GM21528 (cell line): ENCODE measurements at regions not wholly inside any gene's neighbourhood (a gene's known extent, or its start where the extent isn't known, plus 50 kb on each side); places are given as distances from the start of the nearest gene placed in this dataset.
A peak's percentile ranks its signal among the peaks of the same experiment; 100 is the strongest.

Source experiments
- ATAC-seq: cut with Tn5 transposase; IDR thresholded peaks from one replicate; pipeline ENCODE4 v1.9.1; 2021; ENCODE audit warnings: mild to moderate bottlenecking, moderate library complexity; ENCODE audit not compliant: unreplicated experiment, low FRiP score

DNA sequence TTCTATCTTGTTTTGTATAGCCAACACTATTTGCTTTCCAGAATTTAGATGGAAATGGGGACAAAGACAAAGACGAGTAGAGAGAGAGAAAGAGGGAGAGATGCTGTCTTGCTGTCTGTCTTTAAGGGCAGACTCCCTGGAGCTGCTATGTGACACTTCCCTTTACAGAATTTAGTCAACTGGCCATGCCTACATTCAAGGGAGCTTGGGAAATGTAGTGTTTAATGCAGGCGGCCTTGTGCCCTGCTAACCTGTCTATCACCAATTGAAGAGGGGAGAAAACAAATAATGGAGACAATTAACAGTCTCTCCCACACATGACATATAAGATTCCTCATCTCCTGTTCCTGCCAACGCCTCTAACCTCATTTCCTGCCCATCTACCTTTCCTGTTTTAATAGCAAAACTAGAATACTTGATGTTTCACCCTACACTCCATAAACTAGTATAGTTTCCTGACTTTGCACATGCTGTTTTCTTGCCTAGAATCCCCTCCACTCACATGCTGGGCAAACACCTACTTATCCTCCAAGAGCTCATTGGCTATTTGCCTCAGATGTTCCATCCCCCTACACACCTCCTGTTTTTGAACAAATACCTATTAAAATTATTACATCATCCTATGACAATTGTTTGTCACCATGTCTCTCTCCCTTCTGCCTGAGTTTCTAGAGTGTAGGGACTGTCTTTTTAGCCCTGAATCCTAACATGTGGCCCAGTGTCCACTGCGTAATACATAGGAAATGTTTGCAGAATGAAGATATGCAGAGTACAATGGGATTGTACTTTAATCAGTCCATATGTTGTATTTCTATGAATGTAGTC is 117.2 kb downstream of the SLC25A24 start:
- no peak for ATAC-seq

DNA sequence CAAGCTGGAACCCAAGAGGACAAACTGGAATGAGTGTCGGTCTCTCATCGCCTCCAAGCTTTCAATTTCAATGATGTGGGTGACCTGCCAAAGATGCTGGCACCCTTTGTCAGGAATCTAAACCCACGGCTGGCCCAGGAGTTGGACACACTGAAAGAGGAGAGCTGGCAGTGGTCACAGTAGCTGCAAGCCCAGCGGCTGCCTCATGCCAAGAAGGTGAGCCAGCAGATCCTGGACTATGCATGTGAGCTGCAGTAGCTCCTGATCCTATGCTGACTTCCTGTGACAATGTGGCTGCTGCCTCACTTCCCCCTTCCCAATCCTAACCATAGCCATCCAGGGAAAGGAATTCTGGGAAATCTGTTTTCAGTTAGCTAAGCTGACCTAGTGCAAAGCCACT is 117.0 kb upstream of the VAV3 start:
- ATAC-seq = no peak

DNA sequence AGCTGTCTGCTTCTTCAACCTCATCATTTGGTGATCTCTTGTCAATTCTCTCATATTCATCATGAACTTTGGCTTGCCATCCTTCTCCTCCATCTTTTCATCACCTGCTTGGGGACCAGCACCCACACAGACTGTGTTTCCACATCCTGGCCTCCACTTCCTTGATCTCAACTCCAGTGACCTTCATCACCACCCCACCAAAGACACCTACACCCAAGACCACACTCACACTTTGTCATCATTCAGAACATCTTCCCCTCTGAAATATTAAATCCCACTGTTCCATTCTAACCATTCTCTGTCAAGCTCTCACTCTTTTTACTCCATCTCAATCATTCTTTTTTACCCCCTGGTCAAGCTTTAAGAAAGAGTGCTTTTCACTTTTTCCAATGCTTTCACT is 115.5 kb upstream of the VAV3 start:
- no peak for ATAC-seq

DNA sequence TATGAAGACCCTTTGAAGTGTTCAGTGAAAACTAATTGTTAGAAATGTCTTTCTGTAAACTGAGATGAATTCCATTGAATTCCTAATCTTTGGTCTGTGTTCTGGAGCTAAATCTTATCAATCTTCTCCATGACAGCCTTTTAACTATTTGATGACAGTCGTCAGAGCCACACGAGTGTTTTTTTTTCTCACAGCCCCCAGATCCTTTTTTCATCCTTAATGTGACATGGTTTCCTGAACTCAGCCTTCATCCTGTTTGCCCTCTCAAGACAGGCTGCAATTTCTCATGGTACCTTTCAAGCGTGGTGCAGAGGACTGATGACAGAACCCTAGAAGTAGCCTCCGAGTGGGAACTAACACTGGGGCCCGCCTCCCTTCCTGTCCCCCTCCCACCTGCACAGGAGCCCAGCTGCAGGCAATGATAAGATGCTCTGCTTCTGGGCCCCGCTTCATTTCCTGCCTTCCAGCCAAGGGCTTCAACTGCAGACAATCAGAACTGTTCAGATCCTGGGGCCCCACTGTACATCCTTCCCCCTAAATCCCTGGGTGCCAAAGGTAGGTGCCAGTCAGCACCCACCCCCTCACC is 114.6 kb upstream of the VAV3 start:
- ATAC-seq = no peak

DNA sequence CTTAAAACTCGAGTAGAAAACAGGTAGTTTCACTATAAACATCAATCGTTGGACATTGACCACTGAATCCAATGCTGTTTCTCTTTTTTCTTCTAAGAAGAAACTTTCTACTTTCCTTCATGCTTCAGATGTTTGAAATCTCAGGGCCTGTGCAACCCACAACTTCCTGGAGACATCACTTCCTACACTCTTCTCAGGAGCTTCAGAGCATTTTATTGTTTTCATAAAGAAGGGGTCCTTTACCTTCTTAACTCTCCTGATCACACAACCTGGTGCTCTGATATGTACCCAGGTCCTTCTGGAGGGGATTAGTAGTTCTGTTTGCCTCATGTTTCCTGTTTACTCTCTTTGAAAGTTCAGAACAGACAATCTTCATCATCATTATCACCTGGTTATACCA is 113.0 kb upstream of the VAV3 start:
- no peak for ATAC-seq

DNA sequence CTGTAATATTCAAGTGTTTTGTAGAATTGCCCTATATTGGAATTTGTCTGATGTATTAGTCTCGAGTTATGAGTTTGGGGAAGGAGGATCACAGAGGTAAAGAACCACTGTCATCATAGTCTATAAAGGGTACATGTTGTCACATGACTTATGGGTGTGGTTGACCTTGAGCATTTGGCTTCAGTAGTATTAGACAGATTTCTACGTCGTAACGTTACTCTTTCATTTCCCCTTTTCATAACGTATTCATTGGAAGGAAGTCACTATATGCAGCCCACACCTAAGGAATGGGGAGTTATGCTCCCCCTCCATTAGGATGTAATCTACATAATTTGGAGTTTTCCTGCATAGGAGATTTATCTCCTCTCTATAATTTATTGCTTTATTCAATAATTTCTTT is 110.1 kb upstream of the VAV3 start:
- peak; percentile 68 for ATAC-seq

DNA sequence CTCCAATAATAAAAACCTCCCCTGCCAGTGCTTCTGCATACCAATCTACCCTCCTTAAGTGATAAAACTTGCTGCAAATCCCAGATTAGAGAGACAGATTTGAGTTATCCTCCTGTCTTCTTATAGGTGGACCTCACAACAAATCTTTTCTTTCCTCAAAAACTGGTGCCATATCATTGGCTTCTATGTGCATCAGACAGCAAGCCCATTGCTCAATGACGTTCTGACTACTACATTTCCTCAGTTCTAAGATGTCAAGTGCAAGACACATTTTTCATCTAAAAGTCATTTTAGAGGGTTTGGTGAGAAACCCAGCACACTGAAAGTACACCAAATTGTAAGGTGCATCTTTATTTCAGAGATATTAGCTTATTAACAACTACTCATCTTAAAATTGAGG is 107.8 kb upstream of the VAV3 start:
- ATAC-seq = no peak

DNA sequence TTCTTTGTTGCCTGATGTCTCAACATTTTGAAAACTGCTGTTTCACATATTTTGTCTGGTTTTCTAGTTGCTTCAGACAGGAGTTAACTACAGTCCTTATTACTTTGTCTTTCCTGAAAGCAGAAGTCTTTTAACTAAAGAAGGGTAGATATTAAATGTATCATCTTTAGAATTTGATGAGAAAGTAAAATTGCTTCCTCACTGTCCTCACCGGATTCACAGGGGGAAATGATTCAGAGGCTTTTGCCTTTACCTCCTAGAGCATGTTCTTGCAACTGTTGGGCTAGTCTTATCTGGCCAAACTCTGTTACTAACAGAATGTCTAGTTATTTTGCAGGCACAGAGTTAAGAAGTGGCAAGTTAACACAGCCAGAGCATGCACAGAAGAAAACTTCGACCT is 107.2 kb upstream of the VAV3 start:
- ATAC-seq = no peak

DNA sequence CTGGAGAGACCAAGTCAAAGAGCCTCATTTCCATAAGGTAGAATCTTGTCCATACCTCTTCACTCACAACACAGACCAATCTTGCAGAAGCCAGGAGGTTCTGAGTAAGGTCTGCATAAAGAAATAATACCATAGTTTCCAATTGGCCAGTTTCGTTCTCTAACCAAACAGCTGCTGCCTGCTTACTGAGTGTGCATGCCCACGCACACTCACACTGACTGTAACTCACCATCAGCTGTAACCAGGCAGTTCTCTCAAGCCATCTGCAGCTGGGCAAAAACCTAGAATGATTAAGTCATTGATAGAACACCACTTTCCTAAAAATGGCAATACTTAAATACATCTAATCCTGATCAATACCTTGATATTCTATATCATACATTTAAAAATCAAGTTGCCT is 106.6 kb upstream of the VAV3 start:
- ATAC-seq = no peak

DNA sequence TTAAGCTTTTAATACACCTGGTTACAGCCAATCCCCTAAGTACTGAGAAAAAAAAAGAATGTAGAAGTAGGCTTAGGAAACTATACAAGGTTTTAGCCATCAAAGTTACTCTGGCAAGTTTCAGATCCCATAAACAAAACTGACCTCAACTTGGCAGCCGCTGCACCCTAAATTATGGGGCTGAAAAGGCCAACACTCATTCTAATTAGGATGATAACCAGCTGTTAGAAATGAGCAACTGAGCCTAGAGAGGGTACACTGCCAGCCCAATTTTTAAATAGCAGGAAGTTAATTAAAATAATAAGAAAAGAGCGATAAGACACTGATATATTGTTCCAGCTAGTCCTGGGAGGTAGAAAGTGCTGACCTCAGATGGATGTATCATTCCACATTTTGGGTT is 105.7 kb upstream of the VAV3 start:
- ATAC-seq = no peak

DNA sequence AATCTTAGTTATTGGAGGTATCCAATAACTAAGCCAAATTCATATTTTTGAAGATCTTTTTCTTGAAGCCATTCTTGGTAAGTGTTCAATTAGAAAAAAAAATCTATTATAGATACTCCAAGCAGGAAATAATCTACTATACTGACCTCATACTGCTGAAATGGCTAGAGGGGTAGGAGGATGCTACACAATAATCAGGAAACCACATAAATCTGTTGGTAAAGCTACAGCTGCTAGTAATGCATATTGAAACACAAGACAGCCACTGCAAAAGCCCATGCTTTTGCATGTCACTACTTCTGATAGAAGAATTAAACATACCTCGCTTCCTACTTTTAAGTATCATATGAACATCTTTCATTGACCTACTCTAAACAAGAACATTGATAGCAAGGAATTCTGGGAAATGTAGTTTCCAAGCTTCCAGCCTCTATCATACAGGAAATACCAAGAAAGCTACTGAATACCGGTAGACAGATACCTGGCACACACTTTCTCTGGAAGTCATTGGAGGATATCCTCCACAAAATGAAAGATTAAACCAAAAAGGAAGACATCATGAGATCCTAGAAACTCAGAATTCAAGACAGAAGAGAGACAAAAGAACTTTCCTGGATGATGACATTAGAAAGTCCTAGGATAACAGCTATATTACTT is 103.0 kb upstream of the VAV3 start:
- no peak for ATAC-seq

DNA sequence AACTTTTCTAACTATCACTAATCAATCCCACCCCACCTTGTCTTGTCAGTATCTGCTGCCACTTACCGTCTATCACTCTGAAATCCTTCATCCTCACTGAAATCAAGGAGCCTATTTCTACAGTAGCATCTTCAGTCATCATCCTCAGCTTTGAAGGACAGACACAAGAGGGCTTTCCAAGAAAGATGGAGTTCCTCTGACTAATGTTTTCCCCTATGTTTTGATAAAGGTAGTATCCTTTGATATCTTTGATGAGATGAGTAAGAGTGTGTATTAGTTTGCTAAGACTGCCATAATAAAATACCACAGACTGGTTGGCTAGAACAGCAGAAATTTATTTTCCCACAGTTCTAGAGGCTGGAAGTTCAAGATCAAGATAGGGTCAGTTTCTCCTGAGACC is 101.8 kb upstream of the VAV3 start:
- ATAC-seq = no peak

DNA sequence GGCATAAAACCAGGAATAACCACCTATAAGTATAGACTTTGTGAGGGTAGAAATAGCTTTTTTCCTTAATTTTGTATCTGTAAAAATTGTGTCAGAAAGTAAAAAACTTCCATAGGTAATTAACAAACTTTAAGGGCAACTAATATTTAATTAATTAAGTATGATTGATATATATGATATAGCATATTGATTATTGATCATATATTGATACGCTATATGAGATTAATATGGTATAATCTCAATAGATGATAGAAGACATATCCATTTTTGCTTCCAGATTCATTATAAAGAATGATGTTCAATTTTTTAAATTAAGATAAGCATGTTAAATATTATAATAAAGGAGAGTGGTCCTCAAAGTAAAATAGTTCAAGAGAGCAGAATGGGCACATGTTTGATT is 99.3 kb upstream of the VAV3 start:
- no peak for ATAC-seq

DNA sequence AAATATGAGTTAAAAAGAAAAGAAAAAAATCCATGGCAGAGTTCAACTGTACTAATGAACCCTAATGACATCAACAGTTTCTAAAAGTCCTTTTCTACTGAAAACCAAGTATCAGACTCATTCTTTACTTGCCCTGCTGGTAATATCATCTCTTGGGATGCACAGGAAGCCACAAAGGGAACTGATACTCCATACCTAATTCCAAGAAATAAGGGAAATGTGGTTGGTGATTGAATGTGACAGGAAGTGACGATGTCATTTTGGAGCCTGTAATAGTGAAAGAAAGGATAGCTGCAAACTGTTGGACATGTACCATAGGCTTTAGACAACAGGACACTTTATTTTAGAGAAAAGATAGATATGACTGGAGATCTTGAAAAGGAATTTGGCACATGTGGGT is 98.7 kb upstream of the VAV3 start:
- ATAC-seq = no peak

DNA sequence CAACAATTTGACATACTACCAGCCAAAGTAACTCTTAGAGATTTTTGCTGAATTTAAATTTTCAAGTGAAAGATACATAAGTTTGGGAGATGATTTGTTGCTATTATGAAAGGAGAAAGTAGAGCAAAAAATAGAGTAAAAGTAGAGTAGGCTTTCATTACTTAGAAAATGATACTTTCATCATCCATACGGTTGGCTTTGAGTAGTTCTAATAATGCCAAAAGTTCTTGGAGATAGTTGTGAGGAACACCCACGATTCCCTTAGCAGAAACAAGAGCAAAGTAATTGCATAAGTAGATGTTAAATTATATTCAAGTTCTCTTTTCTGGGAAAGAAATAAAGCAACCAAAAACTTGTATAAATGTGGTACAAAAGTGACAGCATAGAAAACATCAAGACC is 95.0 kb upstream of the VAV3 start:
- ATAC-seq = no peak

DNA sequence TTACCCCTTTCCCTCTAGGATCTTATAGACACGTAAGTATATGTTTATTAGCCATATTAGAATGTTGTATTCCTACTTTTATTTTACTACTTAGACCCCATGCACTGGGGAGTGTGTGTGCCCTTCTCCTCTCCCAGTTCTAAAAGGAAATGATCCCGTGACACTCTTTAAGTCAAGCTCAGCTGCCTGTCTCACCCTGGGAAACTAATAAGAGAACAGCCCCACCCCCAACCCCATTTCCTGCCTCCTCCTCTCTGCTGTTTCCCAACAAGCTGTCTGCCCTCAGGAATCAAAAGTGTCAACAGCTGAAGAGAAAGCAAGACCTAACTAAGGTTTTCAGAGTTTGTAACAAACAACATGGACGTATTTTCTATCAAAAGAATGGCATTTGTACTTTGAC is 92.6 kb upstream of the VAV3 start:
- ATAC-seq = no peak

DNA sequence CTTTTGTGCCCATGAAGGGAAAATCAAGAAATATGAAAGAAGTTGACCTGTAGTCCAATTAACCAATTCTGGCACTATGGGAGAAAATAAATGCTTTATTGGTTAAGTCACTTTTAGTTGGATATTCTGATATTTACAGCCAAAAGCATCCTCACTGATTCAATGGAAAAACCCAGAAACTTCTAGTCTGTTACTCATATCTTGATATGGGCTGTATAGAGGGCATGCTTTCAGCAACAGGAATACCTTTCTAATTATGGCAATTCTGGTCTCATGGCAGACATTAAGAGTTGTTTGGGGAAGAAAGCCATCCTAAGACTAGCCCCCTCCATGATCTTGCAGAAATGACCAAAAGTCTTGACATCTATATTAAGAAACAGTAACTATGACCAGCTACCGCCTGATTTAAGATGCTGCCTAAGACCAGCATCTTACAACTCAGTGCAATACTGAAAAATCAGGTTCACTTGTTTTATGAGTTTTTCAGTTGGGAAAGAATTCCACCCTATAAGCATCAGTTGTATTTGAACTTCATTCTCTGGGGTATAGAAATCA is 91.5 kb upstream of the VAV3 start:
- no peak for ATAC-seq

DNA sequence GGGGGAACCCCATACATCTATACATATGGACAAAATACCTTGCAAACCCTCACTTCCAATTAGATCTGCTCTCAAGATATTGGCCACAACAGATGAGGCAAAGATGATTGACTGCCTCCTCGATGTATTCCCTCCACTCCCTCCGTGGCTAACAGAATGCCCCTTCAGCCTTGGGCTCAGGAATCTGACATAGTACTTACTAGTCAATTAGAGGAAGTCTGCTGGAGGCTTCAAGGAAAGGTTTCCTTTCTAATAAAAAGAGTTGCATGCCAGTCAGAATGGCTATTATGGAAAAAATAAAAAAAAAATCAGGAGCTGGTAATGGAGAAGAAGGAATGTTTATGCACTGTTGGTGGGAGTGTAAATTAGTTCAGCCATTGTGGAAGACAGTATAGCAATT is 90.4 kb upstream of the VAV3 start:
- no peak for ATAC-seq

DNA sequence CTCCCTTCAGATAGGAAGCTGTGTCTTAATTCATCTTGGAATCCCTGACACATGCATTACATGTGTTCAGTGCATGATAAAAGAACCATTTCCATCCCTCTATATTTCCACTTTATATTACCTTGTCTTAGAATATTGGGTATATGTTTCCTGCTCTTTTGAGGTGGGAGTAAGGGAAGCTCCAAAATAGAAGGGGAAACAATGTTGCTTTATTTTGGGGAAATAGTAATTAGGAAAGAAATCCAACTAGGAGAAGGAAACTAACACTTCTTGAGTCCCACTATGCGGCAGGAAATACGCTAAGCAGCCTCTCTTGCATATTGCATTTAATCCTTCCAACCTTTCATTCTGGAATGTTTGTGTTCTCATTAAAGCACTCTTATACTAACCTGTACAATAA is 89.4 kb upstream of the VAV3 start:
- no peak for ATAC-seq

DNA sequence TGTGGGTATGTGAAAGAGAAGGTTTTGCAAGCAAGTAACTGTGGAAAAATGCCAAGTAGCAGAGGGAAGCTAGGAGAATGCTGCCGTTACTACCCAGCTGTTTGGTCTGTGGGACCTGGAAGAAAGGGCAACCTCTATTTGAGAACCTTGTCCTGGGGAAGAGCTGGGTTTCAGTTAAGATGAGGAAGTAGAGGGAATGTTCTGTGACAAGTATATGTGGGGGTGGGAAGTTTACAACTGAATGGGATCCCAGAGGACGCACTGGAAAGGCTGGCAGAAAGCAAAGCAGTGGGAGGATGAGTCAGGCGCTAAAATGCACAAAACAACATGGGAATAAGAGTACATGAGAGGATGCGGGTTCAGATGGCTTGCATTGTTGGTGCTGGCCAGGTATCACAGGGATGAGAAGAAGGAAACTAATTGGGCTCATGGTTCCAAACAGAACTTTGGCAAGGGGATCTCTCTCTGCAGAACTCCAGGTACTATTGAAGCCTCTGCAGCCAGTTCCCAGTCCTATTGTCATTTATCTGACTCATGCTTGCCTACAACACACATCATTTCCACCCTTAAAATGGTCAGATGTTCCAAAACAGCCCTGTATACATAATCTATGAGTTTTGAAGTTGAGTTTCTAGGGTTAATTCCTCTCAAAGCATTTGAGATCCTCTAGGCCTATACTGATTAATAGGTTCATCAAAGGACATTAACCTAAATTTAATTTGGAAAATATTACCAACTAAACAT is 88.5 kb upstream of the VAV3 start:
- ATAC-seq = no peak
